GM19395 (cell line): ENCODE measurements at regions not wholly inside any gene's neighbourhood (a gene's known extent, or its start where the extent isn't known, plus 50 kb on each side); places are given as distances from the start of the nearest gene placed in this dataset.

ENCODE experiments used
- ATAC-seq: cut with Tn5 transposase; IDR thresholded peaks from one replicate; pipeline ENCODE4 v1.9.1; 2021; ENCODE audit warnings: mild to moderate bottlenecking, moderate library complexity; ENCODE audit not compliant: unreplicated experiment

- ATAC-seq, result no peak
Observed at GRCh38 chr12:65596514-65597091, 227.7 kb upstream of the HMGA2 start.

GRCh38 chr12:65597527-65597926, 226.8 kb upstream of the HMGA2 start:
- no peak for ATAC-seq

- ATAC-seq, result no peak
Observed at GRCh38 chr12:65598688-65599087, 225.6 kb upstream of the HMGA2 start.

- ATAC-seq, result no peak
Observed at GRCh38 chr12:65602253-65602609, 222.1 kb upstream of the HMGA2 start.

GRCh38 chr12:65602610-65603295, 221.5 kb upstream of the HMGA2 start:
- peak; percentile 54 for ATAC-seq

- no peak for ATAC-seq
Observed at GRCh38 chr12:65603438-65604351, 220.6 kb upstream of the HMGA2 start.

GRCh38 chr12:65605019-65605418, 219.3 kb upstream of the HMGA2 start:
- ATAC-seq, result no peak

GRCh38 chr12:65606008-65606766, 218.1 kb upstream of the HMGA2 start:
- ATAC-seq, result no peak

- no peak for ATAC-seq
Observed at GRCh38 chr12:65607401-65607841, 216.9 kb upstream of the HMGA2 start.

- ATAC-seq, result no peak
Observed at GRCh38 chr12:65608319-65608916, 215.9 kb upstream of the HMGA2 start.

GRCh38 chr12:65609359-65609771, 214.9 kb upstream of the HMGA2 start:
- no peak for ATAC-seq

GRCh38 chr12:65611396-65611795, 212.9 kb upstream of the HMGA2 start:
- no peak for ATAC-seq

- no peak for ATAC-seq
Observed at GRCh38 chr12:65612440-65612839, 211.8 kb upstream of the HMGA2 start.

GRCh38 chr12:65613692-65614091, 210.6 kb upstream of the HMGA2 start:
- ATAC-seq, result no peak

GRCh38 chr12:65614259-65614889, 209.9 kb upstream of the HMGA2 start:
- no peak for ATAC-seq

- no peak for ATAC-seq
Observed at GRCh38 chr12:65615118-65615517, 209.2 kb upstream of the HMGA2 start.

GRCh38 chr12:65616022-65616421, 208.3 kb upstream of the HMGA2 start:
- no peak for ATAC-seq

GRCh38 chr12:65618588-65618987, 205.7 kb upstream of the HMGA2 start:
- no peak for ATAC-seq

- no peak for ATAC-seq
Observed at GRCh38 chr12:65619018-65619417, 205.3 kb upstream of the HMGA2 start.

- no peak for ATAC-seq
Observed at GRCh38 chr12:65620046-65620445, 204.2 kb upstream of the HMGA2 start.
